Esophagus muscularis mucosa (tissue), 4 donors: ENCODE measurements at regions not wholly inside any gene's neighbourhood (a gene's known extent, or its start where the extent isn't known, plus 50 kb on each side); places are given as distances from the start of the nearest gene placed in this dataset.

Experiments used
- DNase-seq: peaks from one replicate; pipeline ENCODE4 v3.0.0-alpha.2; 2017; ENCODE audit errors: extremely low spot score
- H3K27ac ChIP-seq, 4 donors: fragments of 200-600 bp; sonication (generic); replicated peaks in 1 of 4; 1 replicate in 3 of 4; 2 replicates in 1 of 4; pipeline ENCODE4 v1.5.1; 2016 to 2019; ENCODE audit warnings: mild to moderate bottlenecking in 1 of 4
- H3K27me3 ChIP-seq, 4 donors: fragments of 200-600 bp; sonication (generic); one replicate each; pipeline versions ENCODE4 v1.5.1 to v1.6.0; 2016 to 2019
- H3K36me3 ChIP-seq, 4 donors: fragments of 200-600 bp; sonication (generic); one replicate each; pipeline ENCODE4 v1.5.1; 2016 to 2019
- H3K4me1 ChIP-seq, 4 donors: fragments of 200-600 bp; sonication (generic); one replicate each; pipeline ENCODE4 v1.5.1; 2016 to 2019
- H3K4me3 ChIP-seq, 4 donors: fragments of 200-600 bp; sonication (generic); 1 replicate in 2 of 4; 2 replicates in 2 of 4; pipeline ENCODE4 v1.5.1; 2016 to 2019; ENCODE audit warnings: mild to moderate bottlenecking in 4 of 4, moderate library complexity in 1 of 4
- H3K9me3 ChIP-seq, 4 donors: fragments of 200-600 bp; sonication (generic); 1 replicate in 3 of 4; 2 replicates in 1 of 4; pipeline ENCODE4 v1.5.1; 2016 to 2019
- CTCF ChIP-seq, 3 experiments: fragments of 200-600 bp in 2 of 3; fragments of 450-650 bp in 1 of 3; sonication (generic) in 2 of 3; IDR thresholded peaks; one replicate each; pipeline ENCODE4 v1.5.1; 2017 to 2019; ENCODE audit warnings: antibody characterized with exemption in 3 of 3, mild to moderate bottlenecking in 2 of 3, moderate library complexity in 1 of 3
- EP300 ChIP-seq: sonication (generic); formaldehyde crosslinking; IDR thresholded peaks from one replicate; pipeline ENCODE4 v1.6.1; 2017; ENCODE audit warnings: antibody characterized with exemption
- POLR2A ChIP-seq: fragments of 450-650 bp; IDR thresholded peaks from one replicate; pipeline ENCODE4 v1.6.1; 2017; ENCODE audit warnings: antibody characterized with exemption, moderate library complexity, mild to moderate bottlenecking, low read depth
- POLR2AphosphoS5 ChIP-seq, 2 donors: sonication (generic); formaldehyde crosslinking; IDR thresholded peaks; one replicate each; pipeline ENCODE4 v1.6.1; 2017; ENCODE audit warnings: antibody characterized with exemption in 2 of 2
- WGBS: methylation state at CpG from one replicate; pipeline ENCODE4 v1.1.5; 2018; 5-methylcytosine and 5-hydroxymethylcytosine counted together
- intact Hi-C: fragments of 100-400 bp; cut with DNase I; formaldehyde crosslinking; loops from one replicate; pipeline ENCODE4 v1.15.1; 2023

- Histone ChIP-seq H3K27me3 (peaks cover 0 to 11% (median 0%) of the 10 kb centered on the region in 4 donors), H3K27ac (no peak overlapping the region), H3K4me3 (no peak overlapping the region), H3K4me1 (no peaks in the 10 kb centered on the region), H3K36me3 (no peaks in the 10 kb centered on the region), H3K9me3 (no peaks in the 10 kb centered on the region)
- TF ChIP-seq POLR2AphosphoS5 (IDR thresholded peaks at IDR 0.05), result no peak
- no peak for TF ChIP-seq EP300
- TF ChIP-seq CTCF (IDR thresholded peaks at IDR 0.05), result no peak
- TF ChIP-seq POLR2A, result no peak
- 80% methylated on average over 15 of the region's 15 CpGs for WGBS
- no peak for DNase-seq
- intact Hi-C loops, result no loop called here
Measured at GRCh38 chr1:4932311-4933030, 278.1 kb downstream of the AJAP1 start.

GRCh38 chr1:4931486-4931885, 277.1 kb downstream of the AJAP1 start:
- WGBS, result 80% methylated on average over 2 of the region's 4 CpGs
- no peaks in the 10 kb centered on the region for H3K9me3 ChIP-seq
- no peak overlapping the region for H3K4me3 ChIP-seq
- no peak overlapping the region for H3K27ac ChIP-seq
- H3K36me3 ChIP-seq, result no peaks in the 10 kb centered on the region
- TF ChIP-seq EP300 (no peak), CTCF (IDR thresholded peaks at IDR 0.05) (no peak), POLR2A (no peak), POLR2AphosphoS5 (IDR thresholded peaks at IDR 0.05) (no peak)
- H3K4me1 ChIP-seq, result no peaks in the 10 kb centered on the region
- peaks cover 0 to 12% (median 0%) of the 10 kb centered on the region in 4 donors for H3K27me3 ChIP-seq
- no peak for DNase-seq
- intact Hi-C loops, result no loop called here

GRCh38 chr1:4928186-4928585, 273.8 kb downstream of the AJAP1 start:
- 82% methylated on average over 4 of the region's 6 CpGs for WGBS
- no peaks in the 10 kb centered on the region for H3K9me3 ChIP-seq
- no peak for TF ChIP-seq POLR2A
- no peak for TF ChIP-seq CTCF (IDR thresholded peaks at IDR 0.05)
- no peak for TF ChIP-seq EP300
- TF ChIP-seq POLR2AphosphoS5 (IDR thresholded peaks at IDR 0.05), result no peak

GRCh38 chr1:4924356-4924755, 269.9 kb downstream of the AJAP1 start:
- no peak for DNase-seq
- H3K4me3 ChIP-seq, result no peak overlapping the region
- H3K9me3 ChIP-seq, result no peaks in the 10 kb centered on the region
- H3K27me3 ChIP-seq, result peaks cover 0 to 26% (median 0%) of the 10 kb centered on the region in 4 donors
- no peak overlapping the region for H3K27ac ChIP-seq
- 79% methylated on average over 2 of the region's 2 CpGs for WGBS
- no peaks in the 10 kb centered on the region for H3K36me3 ChIP-seq
- no peaks in the 10 kb centered on the region for H3K4me1 ChIP-seq
- no peak for TF ChIP-seq EP300
- TF ChIP-seq POLR2A, result no peak
- TF ChIP-seq POLR2AphosphoS5 (IDR thresholded peaks at IDR 0.05), result no peak
- no peak for TF ChIP-seq CTCF (IDR thresholded peaks at IDR 0.05)
- intact Hi-C loops, result no loop called here

More at GRCh38 chr1:4928186-4928585, 273.8 kb downstream of the AJAP1 start:
- no peak overlapping the region for H3K27ac ChIP-seq
- peaks cover 0 to 12% (median 0%) of the 10 kb centered on the region in 4 donors for H3K27me3 ChIP-seq
- intact Hi-C loops, result no loop called here
- H3K36me3 ChIP-seq, result no peaks in the 10 kb centered on the region
- no peak for DNase-seq
- H3K4me3 ChIP-seq, result no peak overlapping the region
- H3K4me1 ChIP-seq, result no peaks in the 10 kb centered on the region

GRCh38 chr1:4916610-4917009, 262.2 kb downstream of the AJAP1 start:
- no peak overlapping the region for H3K27ac ChIP-seq
- DNase-seq, result no peak
- H3K27me3 ChIP-seq, result peaks cover 0 to 45% (median 0%) of the 10 kb centered on the region in 4 donors
- H3K9me3 ChIP-seq, result no peaks in the 10 kb centered on the region
- intact Hi-C loops, result no loop called here
- H3K36me3 ChIP-seq, result no peaks in the 10 kb centered on the region
- TF ChIP-seq CTCF (IDR thresholded peaks at IDR 0.05) (no peak), POLR2AphosphoS5 (IDR thresholded peaks at IDR 0.05) (no peak), POLR2A (no peak)
- no peak overlapping the region for H3K4me3 ChIP-seq
- 62% methylated on average over 7 of the region's 7 CpGs for whole genome bisulfite sequencing
- no peaks in the 10 kb centered on the region for H3K4me1 ChIP-seq
